ENCODE measurements at regions not wholly inside any gene's neighbourhood (a gene's known extent, or its start where the extent isn't known, plus 50 kb on each side); places are given as distances from the start of the nearest gene placed in this dataset.

DNA sequence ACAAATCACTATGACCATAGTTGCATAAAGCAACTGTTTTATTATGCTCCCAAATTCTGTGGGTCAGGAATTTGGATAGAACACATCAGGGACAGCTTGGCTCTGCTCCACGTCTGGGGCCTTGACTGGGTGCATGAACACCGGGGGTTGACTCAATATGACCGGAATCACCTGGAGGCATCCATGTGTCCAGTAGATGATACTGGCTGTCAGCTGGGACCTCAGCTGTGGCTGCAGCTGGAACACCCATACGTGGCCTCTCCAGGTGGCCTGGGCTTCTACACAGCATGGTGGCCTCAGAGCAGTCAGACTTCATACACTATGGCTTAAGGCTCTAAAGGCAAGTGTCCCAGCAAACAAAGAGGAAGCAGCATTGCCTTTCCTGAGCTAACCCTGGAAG is 113.4 kb downstream of the NRN1 start:
- Histone ChIP-seq H3K36me3 (ENCODE audit: insufficient read depth, low read length) (no peaks in the 10 kb centered on the region), H3K4me3 (ENCODE audit: low read length) (no peak overlapping the region), H3K9me3 (ENCODE audit: control insufficient read depth in 1 of 2, insufficient read depth in 1 of 2, low read length in 2 of 2) (peaks cover 0 to 4% of the 10 kb centered on the region in 2 experiments), H3K27ac (ENCODE audit: low read depth in 1 of 2, low read length in 2 of 2) (no peak overlapping the region), H3K4me1 (ENCODE audit: insufficient read depth, low read length) (peaks cover 4% of the 10 kb centered on the region), H3K27me3 (ENCODE audit: control insufficient read depth in 1 of 2, insufficient read depth in 2 of 2, low read length in 2 of 2) (no peaks in the 10 kb centered on the region)
- H3K9me3 Mint-ChIP-seq = no peaks in the 10 kb centered on the region
- no peaks in the 10 kb centered on the region for H3K27me3 Mint-ChIP-seq
- CTCF ChIA-PET = no interaction called here
- H3K4me3 Mint-ChIP-seq = no peak overlapping the region
- ATAC-seq (ENCODE audit: poor library complexity) (no peak), DNase-seq (no peak)
- intact Hi-C loops (cut with DNase I, micrococcal nuclease) = loop anchor here in 1 of 2 experiments (5.0 kb wide), 1 partner anchor 41 kb away; no protein-coding TSS in a partner anchor
- no peak for TF ChIP-seq CTCF (IDR thresholded peaks at IDR 0.05)
- no peak overlapping the region for H3K27ac Mint-ChIP-seq
- H3K36me3 Mint-ChIP-seq (ENCODE audit: low read depth) = peaks cover 6% of the 10 kb centered on the region
- POLR2A ChIA-PET = no interaction called here
- peaks cover 6% of the 10 kb centered on the region for H3K4me1 Mint-ChIP-seq (ENCODE audit: low read depth)

DNA sequence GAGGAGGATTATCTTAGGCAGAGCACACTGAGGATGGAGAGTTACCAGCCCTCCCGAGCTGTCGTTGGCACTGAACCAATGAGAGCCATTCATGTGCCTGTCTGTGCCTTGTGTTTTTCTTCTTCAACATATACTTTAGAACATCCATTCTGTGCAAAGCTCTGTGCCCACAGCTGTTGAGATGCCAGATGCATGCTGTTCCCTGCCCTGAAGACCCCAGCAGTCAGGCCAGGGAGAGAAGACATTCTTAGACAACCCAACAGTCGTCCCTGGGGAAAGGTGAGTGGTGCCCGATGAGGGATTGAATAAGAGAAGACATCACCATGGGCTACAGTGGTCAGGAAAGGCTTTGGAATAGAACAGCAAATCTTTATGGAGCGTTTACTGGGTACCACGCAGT is 114.1 kb downstream of the NRN1 start:
- POLR2A ChIA-PET = interaction anchor here (1.0 to 1.5 kb wide), 4 partner anchors 42 to 422 kb away, joined by 3 to 6 read pairs (median 4); no protein-coding TSS in a partner anchor
- H3K36me3 ChIP-seq (ENCODE audit: insufficient read depth, low read length) = no peaks in the 10 kb centered on the region
- no peaks in the 10 kb centered on the region for H3K27me3 Mint-ChIP-seq
- H3K27ac Mint-ChIP-seq = peak overlapping the region; percentile 93
- H3K4me3 Mint-ChIP-seq = no peak overlapping the region
- no peak for TF ChIP-seq CTCF (IDR thresholded peaks at IDR 0.05)
- H3K4me1 Mint-ChIP-seq (ENCODE audit: low read depth) = peaks cover 6% of the 10 kb centered on the region
- ATAC-seq (ENCODE audit: poor library complexity) (no peak), DNase-seq (no peak)
- CTCF ChIA-PET = interaction anchor here (1.5 kb wide), 1 partner anchor 655 kb away, joined by 4 read pairs; no protein-coding TSS in a partner anchor
- intact Hi-C loops (cut with DNase I, micrococcal nuclease) = loop anchor here in 1 of 2 experiments (5.0 kb wide), 1 partner anchor 40 kb away; no protein-coding TSS in a partner anchor
- no peaks in the 10 kb centered on the region for H3K27me3 ChIP-seq (ENCODE audit: control insufficient read depth in 1 of 2, insufficient read depth in 2 of 2, low read length in 2 of 2)
- H3K4me1 ChIP-seq (ENCODE audit: insufficient read depth, low read length) = peaks cover 4% of the 10 kb centered on the region
- peaks cover 6% of the 10 kb centered on the region for H3K36me3 Mint-ChIP-seq (ENCODE audit: low read depth)
- peak overlapping the region; percentile 39 for H3K4me3 ChIP-seq (ENCODE audit: low read length)
- peaks cover 0 to 4% of the 10 kb centered on the region in 2 experiments for H3K9me3 ChIP-seq (ENCODE audit: control insufficient read depth in 1 of 2, insufficient read depth in 1 of 2, low read length in 2 of 2)
- peak overlapping the region in 1 of 2 donors; percentile 13 for H3K27ac ChIP-seq (ENCODE audit: low read depth in 1 of 2, low read length in 2 of 2)
- H3K9me3 Mint-ChIP-seq = no peaks in the 10 kb centered on the region

GRCh38 chr6:5878792-5879191 is 127.9 kb downstream of the NRN1 start:
- H3K4me3 ChIP-seq (ENCODE audit: low read length) = no peak overlapping the region
- Mint-ChIP-seq H3K27ac (no peak overlapping the region), H3K4me3 (no peak overlapping the region), H3K27me3 (no peaks in the 10 kb centered on the region), H3K4me1 (ENCODE audit: low read depth) (peaks cover 12% of the 10 kb centered on the region), H3K9me3 (peaks cover 2% of the 10 kb centered on the region), H3K36me3 (ENCODE audit: low read depth) (no peaks in the 10 kb centered on the region)
- no peak for TF ChIP-seq CTCF (IDR thresholded peaks at IDR 0.05)
- H3K9me3 ChIP-seq (ENCODE audit: control insufficient read depth in 1 of 2, insufficient read depth in 1 of 2, low read length in 2 of 2) = no peaks in the 10 kb centered on the region
- intact Hi-C loops (cut with DNase I, micrococcal nuclease) = loop anchor here (5.0 to 10.0 kb wide), 2 partner anchors 404 to 406 kb away; no protein-coding TSS in a partner anchor
- H3K36me3 ChIP-seq (ENCODE audit: insufficient read depth, low read length) = no peaks in the 10 kb centered on the region
- ChIA-PET POLR2A (no interaction called here), CTCF (no interaction called here)
- H3K27ac ChIP-seq (ENCODE audit: low read depth in 1 of 2, low read length in 2 of 2) = no peak overlapping the region
- ATAC-seq (ENCODE audit: poor library complexity) (no peak), DNase-seq (peak in 1 of 14 experiments; percentile 22)
- H3K4me1 ChIP-seq (ENCODE audit: insufficient read depth, low read length) = no peaks in the 10 kb centered on the region
- no peaks in the 10 kb centered on the region for H3K27me3 ChIP-seq (ENCODE audit: control insufficient read depth in 1 of 2, insufficient read depth in 2 of 2, low read length in 2 of 2)

All from CD4-positive, alpha-beta T cell (primary cell).